ENCODE measurements at regions not wholly inside any gene's neighbourhood (a gene's known extent, or its start where the extent isn't known, plus 50 kb on each side); places are given as distances from the start of the nearest gene placed in this dataset.
"Not testable (repeated sequence)": the region's sequence is repeated elsewhere in the genome, so short reads cannot be mapped to it uniquely, and the experiment has no call there.

DNA sequence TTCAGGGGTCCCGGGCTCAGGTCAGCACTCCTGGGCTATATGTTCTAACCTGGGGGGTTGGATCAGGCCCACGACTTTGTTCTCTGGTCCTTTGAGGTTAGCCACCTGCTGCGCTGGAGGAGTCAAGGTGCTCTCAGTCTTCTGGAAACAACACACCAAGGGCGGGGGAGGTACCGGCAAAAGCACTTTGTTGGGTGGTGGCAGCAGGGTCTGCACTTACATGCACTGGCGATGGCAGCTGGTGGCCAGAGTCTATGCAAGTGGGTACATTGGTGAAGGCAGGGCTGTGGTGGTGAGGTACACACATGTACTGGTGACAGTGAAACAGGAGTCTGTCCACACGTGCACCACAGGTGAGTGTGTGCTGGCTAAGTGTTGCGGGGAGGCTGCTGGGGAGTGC, 194.2 kb upstream of the MAGI2 start:
- TF ChIP-seq, protein P1, sequence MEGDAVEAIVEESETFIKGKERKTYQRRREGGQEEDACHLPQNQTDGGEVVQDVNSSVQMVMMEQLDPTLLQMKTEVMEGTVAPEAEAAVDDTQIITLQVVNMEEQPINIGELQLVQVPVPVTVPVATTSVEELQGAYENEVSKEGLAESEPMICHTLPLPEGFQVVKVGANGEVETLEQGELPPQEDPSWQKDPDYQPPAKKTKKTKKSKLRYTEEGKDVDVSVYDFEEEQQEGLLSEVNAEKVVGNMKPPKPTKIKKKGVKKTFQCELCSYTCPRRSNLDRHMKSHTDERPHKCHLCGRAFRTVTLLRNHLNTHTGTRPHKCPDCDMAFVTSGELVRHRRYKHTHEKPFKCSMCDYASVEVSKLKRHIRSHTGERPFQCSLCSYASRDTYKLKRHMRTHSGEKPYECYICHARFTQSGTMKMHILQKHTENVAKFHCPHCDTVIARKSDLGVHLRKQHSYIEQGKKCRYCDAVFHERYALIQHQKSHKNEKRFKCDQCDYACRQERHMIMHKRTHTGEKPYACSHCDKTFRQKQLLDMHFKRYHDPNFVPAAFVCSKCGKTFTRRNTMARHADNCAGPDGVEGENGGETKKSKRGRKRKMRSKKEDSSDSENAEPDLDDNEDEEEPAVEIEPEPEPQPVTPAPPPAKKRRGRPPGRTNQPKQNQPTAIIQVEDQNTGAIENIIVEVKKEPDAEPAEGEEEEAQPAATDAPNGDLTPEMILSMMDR (IDR thresholded peaks at IDR 0.05; ENCODE audit: low read depth, low read length), result no peak
- no peak for DNase-seq (ENCODE audit: low read depth in 2 of 2)
- no peak overlapping the region for H3K4me3 ChIP-seq (replicated peaks in 1 of 2; ENCODE audit: low read depth in 2 of 2, low read length in 2 of 2)

DNA sequence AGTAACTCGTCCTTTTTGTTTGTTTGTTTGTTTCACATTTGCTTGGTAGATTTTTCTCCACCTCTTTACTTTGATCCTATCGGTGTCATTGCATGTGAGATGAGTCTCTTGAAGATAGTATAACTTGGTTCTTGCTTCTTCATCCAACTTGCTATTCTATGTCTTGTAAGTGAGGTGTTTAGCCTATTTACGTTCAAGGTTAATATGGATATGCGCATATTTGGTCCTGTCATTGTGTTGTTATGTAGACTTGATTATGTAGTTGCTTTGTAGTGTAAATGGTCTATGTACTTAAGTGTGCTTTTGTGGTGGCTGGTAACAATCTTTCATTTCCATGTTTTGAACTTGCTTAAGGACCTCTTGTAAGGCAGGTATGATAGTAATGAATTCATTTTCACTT, 192.8 kb upstream of the MAGI2 start:
- TF ChIP-seq, protein P1 (IDR thresholded peaks at IDR 0.05; ENCODE audit: low read depth, low read length), result no peak
- H3K4me3 ChIP-seq (replicated peaks in 1 of 2; ENCODE audit: low read depth in 2 of 2, low read length in 2 of 2), result no peak overlapping the region
- no peak for DNase-seq (ENCODE audit: low read depth in 2 of 2)

DNA sequence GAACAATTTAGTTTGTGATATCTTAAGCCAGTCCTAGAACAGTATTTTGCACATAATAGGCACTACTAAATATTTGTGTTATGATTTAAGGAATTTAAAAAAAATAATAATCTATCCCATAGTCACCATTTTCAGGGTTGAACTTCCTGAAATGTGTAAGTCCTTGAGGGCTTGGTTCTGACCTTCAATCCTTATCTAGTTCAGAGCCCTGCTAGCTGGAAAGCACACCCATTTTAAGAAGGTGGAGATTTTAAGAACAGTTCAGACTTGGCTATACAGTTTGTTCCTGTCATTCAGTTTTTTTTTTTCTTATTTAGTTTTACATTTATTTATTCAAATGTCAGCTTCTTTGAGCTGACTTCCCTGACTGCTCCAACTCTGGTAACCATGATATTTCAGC, 183.4 kb upstream of the MAGI2 start:
- no peak for DNase-seq (ENCODE audit: low read depth in 2 of 2)
- H3K4me3 ChIP-seq (replicated peaks in 1 of 2; ENCODE audit: low read depth in 2 of 2, low read length in 2 of 2), result no peak overlapping the region
- TF ChIP-seq, protein P1 (IDR thresholded peaks at IDR 0.05; ENCODE audit: low read depth, low read length), result no peak

DNA sequence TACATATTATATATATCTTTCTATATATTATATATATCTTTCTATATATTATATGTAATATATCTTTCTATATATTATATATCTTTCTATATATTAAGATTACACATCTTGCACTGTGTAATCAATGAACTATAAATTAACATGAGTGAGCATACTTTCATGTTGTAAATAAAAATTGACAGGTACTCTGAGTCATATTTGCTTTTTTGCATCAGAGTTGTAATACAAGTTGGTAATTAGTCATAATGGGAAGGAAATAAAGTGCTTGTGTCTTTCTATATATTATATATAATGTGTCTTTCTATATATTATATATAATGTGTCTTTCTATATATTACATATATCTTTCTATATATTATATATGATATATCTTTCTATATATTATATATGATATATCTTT, 172.5 kb upstream of the MAGI2 start:
- DNase-seq (ENCODE audit: low read depth in 2 of 2); H3K4me3 ChIP-seq (replicated peaks in 1 of 2; ENCODE audit: low read depth in 2 of 2, low read length in 2 of 2): not testable (repeated sequence)

DNA sequence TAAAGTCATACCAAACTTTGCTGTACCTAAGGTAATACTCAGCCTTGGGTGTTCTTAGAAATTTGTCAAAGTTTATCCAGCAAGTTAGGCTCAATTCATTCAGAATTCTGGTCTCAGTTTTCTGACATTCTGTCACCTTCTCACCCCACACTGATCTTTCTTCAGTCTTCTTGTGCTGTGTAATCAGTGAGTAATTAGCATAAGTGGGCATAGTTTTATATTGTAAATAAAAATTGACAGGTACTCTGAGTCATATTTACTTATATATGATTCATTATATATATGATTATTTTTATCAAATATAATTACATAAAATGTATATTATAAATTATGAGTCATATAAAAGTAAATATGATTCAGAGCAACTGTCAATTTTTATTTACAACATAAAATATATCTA, 170.9 kb upstream of the MAGI2 start:
- no peak for DNase-seq (ENCODE audit: low read depth in 2 of 2)
- TF ChIP-seq, protein P1 (IDR thresholded peaks at IDR 0.05; ENCODE audit: low read depth, low read length), result no peak
- H3K4me3 ChIP-seq (replicated peaks in 1 of 2; ENCODE audit: low read depth in 2 of 2, low read length in 2 of 2), result no peak overlapping the region

DNA sequence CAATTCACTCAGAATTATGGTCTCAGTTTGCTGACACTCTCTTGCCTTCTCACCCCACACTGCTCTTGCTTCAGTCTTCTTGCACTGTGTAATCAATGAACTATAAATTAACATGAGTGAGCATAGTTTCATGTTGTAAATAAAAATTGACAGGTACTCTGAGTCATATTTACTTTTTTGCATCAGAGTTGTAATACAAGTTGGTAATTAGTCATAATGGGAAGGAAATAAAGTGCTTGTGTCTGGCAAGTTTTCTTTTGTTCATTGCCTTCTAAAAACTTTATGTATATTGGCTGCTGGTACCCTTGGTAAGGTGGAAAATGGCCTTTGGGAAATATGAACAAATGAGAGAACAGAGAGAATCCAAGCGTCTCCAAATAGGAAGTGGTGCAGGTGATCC, 169.3 kb upstream of the MAGI2 start:
- no peak for DNase-seq (ENCODE audit: low read depth in 2 of 2)
- H3K4me3 ChIP-seq (replicated peaks in 1 of 2; ENCODE audit: low read depth in 2 of 2, low read length in 2 of 2), result no peak overlapping the region
- TF ChIP-seq, protein P1 (IDR thresholded peaks at IDR 0.05; ENCODE audit: low read depth, low read length), result no peak

DNA sequence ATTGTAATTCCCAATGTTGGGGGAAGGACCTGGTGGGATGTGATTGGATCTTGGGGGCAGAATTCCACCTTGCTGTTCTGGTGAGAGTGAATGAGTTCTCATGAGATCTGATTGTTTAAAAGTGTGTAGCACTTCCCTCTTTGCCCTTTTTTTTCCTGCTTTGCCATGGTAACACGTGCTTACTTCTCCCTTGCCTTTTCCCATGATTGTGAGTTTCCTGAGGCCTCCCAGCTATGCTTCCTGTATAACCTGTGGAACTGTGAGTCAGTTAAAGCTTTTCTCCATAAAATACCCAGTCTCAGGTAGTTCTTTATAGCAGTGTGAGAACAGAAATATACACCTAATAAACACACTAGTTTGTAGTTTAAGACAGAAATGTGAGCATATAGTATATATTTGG, 166.8 kb upstream of the MAGI2 start:
- H3K4me3 ChIP-seq (replicated peaks in 1 of 2; ENCODE audit: low read depth in 2 of 2, low read length in 2 of 2), result no peak overlapping the region
- DNase-seq (ENCODE audit: low read depth in 2 of 2), result peak in 1 of 2 donors; percentile 27
- TF ChIP-seq, protein P1 (IDR thresholded peaks at IDR 0.05; ENCODE audit: low read depth, low read length), result no peak

Data from cardiac fibroblast (primary cell).